Stimulated activated CD4-positive, alpha-beta T cell treated with anti-CD3 and anti-CD28 coated beads, TNF-alpha, amount 100 ng/mL, for 48 hours (primary cell): ENCODE measurements at regions not wholly inside any gene's neighbourhood (a gene's known extent, or its start where the extent isn't known, plus 50 kb on each side); places are given as distances from the start of the nearest gene placed in this dataset.
"Not testable (repeated sequence)": the region's sequence is repeated elsewhere in the genome, so short reads cannot be mapped to it uniquely, and the experiment has no call there.

Experiments
- DNase-seq, 3 donors: peaks; one replicate each; pipeline ENCODE4 v3.0.0-alpha.2; 2020; ENCODE audit warnings: low read depth in 3 of 3

GRCh38 chr20:24418731-24419130 is 50.7 kb upstream of the SYNDIG1 start:
- DNase-seq: no peak

GRCh38 chr20:24417485-24417884 is 51.9 kb upstream of the SYNDIG1 start:
- DNase-seq: no peak

DNA sequence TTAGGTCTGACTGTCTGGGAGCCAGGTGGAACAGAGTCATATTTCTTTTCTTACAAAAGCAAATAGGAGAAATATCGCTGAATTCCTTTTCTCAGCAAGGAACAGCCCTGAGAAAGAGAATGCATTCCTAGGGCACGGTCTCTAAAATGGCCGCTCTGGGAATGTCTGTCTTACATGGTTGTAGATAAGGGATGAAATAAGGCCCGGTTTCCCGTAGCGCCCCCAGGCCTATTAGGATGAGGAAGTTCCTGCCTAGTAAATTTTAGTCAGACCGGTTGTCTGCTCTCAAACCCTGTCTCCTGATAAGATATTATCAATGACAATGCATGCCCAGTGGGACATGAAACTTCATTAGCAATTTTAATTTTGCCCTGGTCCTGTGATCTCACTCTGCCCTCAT is 54.0 kb upstream of the SYNDIG1 start:
- not testable (repeated sequence) for DNase-seq

GRCh38 chr20:24411834-24412216 is 57.6 kb upstream of the SYNDIG1 start:
- DNase-seq: no peak

DNA sequence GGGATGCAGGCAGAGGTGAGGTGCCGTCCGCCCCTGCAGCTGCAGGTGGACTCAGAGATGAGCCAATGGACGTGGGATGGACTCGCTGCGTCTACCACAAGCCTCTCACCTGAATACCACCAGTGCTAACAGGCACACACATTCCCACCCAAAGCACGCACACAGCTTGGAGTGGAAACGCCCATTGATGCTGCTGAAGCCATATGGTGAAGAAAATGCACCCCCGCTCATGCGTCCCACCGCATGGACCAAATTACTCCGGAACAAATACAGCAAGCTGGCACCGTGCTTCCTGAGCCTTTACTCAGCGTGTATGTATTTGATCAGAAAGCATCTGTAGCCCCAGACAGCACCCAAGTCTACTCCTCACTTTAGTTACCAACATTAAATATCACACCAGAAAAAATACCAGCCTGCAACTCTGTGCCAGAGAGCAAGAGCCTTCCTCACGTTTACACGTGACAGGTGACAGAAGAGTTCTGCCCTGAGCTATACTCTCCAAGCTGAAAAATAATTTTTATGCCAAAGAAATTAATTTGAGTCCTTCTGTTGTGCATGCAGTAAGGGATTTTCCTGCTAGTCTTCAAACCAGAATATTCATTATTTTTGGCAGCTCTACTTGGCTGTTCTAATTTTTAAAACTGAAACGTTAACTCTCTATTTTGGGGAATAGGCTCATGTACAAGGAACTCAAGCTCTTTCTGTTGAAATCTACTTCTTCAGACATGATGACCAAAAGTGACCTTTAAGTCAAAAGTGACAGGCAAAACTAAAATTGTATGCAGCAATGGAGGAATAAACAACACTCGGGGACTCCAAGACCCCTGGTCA is 58.2 kb upstream of the SYNDIG1 start:
- no peak for DNase-seq

- DNase-seq: no peak
These were observed 62.3 kb upstream of the SYNDIG1 start for GRCh38 chr20:24407151-24407550.

DNA sequence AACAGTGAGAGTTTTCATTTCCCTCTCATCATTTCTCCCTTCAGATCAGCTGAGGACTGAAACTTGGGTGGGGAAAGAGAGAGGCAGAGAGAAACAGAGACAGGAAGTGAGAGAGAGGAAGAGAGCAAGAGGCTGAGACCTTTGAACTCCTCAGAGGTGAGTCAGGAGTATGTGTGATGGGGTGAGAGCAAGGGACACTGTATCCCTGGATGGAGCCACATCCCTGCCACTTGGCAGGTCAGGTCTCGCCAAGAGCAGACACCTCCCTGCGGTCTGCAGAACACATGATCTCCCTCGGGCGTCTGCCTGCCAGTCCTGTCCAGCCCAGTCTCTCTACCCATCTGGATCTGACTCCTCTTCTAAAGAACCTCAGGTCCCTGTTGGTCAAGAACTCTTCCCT is 62.7 kb upstream of the SYNDIG1 start:
- DNase-seq: no peak

DNA sequence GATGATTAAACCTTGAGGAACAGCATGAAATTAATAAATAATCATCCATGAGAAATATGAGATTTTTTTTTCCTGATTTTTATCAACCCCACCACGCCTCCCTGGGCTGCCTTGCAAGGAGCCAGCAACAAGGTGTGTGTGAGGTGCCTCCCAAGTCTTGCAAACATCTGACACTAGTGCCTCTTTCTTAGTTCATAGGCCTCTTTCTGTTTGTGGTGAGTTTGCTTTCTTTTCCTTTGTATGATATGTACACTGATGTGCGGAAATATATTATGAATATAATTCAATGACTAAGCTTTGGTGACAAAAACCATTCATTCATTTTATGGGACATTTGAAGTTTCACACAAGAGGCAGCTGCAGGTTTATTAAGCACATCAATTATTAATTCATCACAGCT is 63.2 kb upstream of the SYNDIG1 start:
- DNase-seq: no peak

- no peak for DNase-seq
These were observed 63.6 kb upstream of the SYNDIG1 start for GRCh38 chr20:24405810-24406209.

GRCh38 chr20:24403406-24403805 is 66.0 kb upstream of the SYNDIG1 start:
- DNase-seq: no peak

GRCh38 chr20:24402188-24402587 is 67.2 kb upstream of the SYNDIG1 start:
- no peak for DNase-seq

DNA sequence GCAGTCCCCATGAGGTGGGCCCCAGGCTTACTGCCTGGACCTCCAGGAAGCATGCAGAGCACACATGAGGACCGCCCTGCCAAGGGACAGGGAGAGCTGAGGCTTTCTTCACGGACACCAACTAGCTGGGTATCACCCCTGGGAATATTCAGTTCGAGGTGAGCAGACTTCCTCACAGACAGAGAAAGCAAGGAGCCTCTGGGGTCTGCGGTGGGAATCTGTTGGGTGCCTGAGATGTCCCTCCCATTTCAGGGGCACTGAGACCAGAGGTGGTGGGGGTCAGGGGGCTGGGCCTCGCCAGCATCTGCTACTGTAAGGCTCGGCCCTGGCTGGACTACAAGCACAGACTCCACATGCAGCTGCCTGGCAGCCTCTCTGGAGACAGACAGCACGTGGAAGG is 74.3 kb upstream of the SYNDIG1 start:
- DNase-seq: no peak

DNA sequence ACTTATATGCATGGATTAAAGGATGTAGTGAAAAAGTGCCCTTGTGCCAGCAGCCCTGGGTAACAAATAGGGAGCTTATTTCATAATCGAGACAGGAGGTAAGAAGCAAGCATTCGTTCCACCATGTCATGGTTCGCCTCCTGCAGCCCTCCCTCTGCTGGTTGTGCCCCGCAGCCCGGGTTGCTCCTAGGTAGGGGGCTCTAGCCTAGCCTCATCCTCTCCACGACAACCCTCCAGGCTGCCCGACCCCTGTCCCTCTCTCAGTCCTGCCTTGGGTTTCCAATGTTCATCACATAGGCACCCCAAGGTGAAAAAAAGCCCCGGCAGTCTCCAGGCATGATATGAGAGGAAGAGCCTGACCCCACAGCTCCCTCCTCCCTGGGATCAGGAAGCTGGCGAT is 75.5 kb upstream of the SYNDIG1 start:
- DNase-seq: no peak

- DNase-seq: no peak
These were observed 76.8 kb upstream of the SYNDIG1 start for GRCh38 chr20:24392612-24393011.

DNA sequence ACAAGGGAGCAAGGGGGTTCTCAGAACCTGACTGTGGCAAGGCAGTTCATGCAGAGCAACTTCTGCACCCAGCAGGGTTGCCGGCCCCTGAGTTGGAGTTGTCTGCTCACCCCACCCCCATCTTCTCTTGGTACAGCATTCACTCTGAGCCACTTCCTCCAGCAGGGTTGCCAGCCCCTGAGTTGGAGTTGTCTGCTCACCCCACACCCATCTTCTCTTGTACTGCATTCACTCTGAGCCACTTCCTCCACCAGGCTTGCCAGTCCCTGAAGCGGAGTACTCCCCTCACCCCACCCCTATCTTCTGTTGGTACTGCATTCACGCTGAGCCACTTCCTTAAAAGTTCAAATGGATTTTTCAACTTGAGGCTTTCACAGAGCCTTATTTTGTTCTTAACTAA is 79.7 kb upstream of the SYNDIG1 start:
- peak in 2 of 3 donors; percentile 3 to 9 for DNase-seq

DNA sequence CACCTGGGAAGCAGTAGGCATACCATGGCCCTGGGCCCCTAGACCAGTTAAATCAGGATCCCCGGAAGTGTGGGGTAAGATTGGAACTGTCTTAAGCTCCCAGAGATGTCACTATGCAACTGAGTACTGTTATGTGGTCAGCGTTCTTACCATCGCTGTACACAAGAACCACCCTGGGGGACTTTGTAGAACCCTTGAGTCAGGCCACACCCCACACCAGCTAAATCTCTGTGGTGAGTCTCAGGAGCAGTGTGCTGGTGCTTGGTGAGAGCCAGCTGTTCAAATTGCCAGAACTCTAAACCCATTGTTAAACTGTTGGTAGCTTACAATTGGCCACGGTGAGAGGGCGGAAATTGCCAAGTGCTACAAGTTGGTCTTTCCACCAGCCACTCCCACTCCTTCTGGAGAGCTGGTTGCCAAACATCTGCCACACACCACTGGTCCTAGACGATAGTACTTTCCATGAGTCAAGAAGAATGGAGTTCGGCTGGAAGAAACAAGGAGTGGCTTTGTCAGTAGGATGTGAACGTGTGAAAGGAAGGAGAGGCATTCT is 80.5 kb upstream of the SYNDIG1 start:
- DNase-seq: no peak

DNA sequence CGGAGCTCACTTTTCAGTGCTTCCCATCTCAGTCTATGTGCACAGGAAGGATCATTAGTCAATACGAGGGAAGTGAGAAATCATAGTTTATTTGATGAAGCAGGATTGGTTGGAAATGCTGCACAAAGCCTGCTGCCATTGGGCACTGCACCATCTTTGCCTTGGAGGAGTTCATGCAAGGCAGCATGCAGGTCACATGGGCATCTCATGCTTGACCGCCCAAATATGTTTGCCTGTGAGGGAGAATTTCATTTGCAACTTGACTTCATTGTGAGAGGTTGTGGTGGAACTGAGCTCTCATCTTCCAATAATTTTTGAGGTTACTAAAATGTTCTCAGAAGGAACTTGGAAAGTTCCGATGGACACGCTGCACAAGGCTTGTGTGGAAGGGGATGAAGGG is 83.9 kb upstream of the SYNDIG1 start:
- DNase-seq: no peak

DNA sequence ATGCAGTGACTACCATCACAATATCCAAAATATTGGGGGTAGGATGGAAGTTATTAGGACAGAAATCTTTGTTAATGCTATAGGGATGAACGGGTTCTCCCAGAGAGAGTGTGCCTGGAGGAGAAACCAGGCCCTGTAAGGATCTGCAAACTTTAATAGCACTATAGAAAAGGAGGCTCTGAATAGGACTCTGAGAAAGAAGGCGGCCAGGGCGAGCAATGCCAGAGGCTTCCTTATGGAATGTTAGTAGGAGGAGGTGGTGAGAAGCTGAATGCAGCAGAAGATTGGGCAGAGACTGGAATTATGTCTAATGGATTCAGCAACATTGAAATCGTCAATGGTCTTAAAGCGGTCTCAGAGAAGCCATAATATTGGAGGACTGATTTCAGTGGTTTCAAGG is 84.6 kb upstream of the SYNDIG1 start:
- DNase-seq: no peak

- no peak for DNase-seq
These were observed 86.7 kb upstream of the SYNDIG1 start for GRCh38 chr20:24382743-24383142.

- no peak for DNase-seq
These were observed 87.1 kb upstream of the SYNDIG1 start for GRCh38 chr20:24382331-24382730.

DNA sequence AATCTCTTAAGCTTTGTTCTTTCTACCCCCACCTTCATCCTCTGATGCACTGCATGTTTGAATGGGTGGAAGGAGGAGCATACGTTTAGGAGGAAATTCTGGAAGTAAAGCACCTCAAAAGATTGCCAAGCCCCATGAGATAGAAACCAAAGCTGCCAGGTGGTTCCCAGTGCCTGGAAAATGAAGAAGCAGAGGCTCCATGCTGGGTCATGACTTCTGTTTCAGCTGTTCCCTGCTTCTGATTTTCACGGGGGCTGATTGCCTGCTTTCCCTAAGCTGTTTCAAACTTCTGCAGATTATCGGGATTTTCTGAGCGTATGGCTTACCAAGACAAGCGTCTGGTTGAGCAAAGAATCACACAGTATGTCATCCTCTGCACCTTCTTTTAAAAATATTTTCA is 87.5 kb upstream of the SYNDIG1 start:
- DNase-seq: no peak

DNA sequence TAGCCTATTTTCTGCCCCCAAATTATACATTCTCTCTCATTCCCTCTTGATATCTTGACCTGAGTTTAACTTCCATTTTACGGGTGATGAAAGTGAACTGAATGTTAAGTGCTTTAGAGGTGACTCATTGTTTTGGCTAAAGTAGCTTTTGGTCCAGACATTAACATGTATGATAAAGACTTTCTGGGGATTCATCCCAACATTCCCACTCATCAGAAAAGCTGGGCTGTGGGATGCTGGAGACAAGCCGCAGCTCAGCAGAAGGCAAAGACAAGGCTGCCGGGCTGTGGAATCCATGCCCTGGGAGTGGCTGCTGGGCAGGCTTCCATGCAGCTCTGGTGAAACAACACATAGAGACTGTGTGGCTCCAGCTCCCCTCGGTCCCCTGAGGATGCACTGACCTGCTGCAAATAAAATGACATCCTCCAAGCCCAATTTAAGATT is 89.9 kb upstream of the SYNDIG1 start:
- no peak for DNase-seq

DNA sequence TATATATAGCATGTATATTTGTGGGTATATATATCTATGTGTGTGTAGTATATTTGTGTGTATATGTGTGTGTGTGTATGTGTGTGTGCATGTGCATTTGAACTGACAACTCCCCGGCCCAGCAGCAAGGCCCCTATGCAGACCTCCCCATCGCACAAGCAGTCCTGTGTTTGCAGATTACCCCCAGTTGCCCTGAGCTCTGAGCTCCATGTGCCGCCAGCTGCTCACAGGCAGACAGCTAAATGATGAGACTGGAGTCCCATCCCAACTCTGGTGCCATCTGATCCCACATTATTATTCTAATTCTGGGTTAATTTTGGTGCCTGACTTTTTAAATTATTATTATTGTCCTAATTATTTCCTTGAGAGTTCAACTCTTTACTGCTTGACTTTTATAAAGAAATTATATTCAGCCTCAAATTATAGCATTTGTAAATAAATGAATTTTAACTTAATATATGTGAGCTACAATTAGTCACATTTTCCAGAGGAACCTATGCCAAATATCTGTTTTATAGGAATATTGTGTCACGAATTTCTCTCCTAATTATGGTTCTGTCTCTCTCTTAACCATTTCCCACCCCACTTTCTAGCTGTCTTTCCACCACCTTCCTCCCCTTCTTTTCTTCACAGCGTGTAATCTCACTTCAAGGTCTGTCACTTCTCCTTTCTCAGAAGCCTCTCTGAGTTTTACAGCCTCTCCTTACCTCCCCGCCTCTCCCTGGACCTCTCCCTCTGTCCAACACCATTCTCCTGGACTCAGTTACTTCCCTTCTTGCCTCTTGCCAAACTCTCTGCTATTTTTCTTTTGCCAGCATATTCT is 90.6 kb upstream of the SYNDIG1 start:
- no peak for DNase-seq
